Epithelial cell of proximal tubule (primary cell): ENCODE measurements at regions not wholly inside any gene's neighbourhood (a gene's known extent, or its start where the extent isn't known, plus 50 kb on each side); places are given as distances from the start of the nearest gene placed in this dataset.
"Not testable (repeated sequence)": the region's sequence is repeated elsewhere in the genome, so short reads cannot be mapped to it uniquely, and the experiment has no call there.

Experiments
- DNase-seq: peaks from one replicate; pipeline ENCODE4 v3.0.0-alpha.2; 2011; ENCODE audit warnings: low read depth
- H3K4me3 ChIP-seq: 2 replicates; pipeline ENCODE4 v1.5.1; 2011; ENCODE audit warnings: low read depth, mild to moderate bottlenecking, low read length
- TF ChIP-seq, protein P1 (sequence below): conservative IDR thresholded peaks from 2 replicates; pipeline ENCODE4 v1.5.1; 2012; ENCODE audit warnings: low read depth, mild to moderate bottlenecking, low read length

DNA sequence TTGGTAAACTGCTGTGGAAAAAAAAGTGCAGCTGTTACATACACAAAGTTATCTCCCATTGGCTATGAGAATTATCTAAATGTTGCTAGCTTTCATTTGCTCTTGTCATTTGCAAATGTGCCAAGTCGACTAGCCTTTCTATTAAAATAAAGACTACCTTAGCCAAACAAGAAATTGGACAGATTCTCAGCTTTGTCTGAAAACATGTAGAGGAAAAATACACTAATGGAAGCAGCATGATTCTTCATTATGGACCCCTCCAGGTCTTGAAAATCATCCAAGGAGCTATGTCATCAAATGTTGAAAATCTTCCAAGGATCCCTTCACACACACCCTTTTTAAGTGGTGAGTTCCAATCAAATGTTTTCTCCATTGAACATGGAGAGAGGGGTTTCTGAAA is 237.7 kb downstream of the ETV1 start:
- H3K4me3 ChIP-seq = no peak overlapping the region
- TF ChIP-seq, protein P1, sequence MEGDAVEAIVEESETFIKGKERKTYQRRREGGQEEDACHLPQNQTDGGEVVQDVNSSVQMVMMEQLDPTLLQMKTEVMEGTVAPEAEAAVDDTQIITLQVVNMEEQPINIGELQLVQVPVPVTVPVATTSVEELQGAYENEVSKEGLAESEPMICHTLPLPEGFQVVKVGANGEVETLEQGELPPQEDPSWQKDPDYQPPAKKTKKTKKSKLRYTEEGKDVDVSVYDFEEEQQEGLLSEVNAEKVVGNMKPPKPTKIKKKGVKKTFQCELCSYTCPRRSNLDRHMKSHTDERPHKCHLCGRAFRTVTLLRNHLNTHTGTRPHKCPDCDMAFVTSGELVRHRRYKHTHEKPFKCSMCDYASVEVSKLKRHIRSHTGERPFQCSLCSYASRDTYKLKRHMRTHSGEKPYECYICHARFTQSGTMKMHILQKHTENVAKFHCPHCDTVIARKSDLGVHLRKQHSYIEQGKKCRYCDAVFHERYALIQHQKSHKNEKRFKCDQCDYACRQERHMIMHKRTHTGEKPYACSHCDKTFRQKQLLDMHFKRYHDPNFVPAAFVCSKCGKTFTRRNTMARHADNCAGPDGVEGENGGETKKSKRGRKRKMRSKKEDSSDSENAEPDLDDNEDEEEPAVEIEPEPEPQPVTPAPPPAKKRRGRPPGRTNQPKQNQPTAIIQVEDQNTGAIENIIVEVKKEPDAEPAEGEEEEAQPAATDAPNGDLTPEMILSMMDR = no peak
- DNase-seq = no peak

DNA sequence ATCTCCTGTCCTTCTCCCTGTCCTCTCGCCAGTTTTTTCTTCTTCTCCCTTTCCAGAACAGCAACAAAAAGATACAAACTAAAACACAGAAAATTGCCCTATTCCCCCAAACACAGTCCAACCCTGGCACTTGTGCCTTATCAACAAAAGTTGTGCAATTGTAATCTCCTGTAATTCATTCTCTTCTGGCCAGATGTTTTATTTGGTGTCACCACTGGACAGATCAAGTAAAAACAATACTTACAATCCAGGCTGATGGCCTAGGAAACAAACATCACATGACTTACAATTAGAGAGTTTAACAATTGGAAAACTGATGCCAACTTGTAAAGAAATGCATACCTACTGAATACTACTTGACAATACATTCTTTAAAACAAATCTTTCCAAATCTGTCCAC is 231.6 kb downstream of the ETV1 start:
- H3K4me3 ChIP-seq = no peak overlapping the region
- no peak for DNase-seq
- TF ChIP-seq, protein P1 = no peak

DNA sequence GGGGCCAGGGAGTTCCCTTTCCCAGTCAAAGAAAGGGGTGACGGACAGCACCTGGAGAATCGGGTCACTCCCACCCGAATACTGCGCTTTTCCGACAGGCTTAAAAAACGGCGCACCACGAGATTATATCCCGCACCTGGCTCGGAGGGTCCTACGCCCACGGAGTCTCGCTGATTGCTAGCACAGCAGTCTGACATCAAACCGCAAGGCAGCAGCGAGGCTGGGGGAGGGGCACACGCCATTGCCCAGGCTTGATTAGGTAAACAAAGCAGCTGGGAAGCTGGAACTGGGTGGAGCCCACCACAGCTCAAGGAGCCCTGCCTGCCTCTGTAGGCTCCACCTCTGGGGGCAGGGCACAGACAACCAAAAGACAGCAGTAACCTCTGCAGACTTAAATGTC is 223.6 kb downstream of the ETV1 start:
- not testable (repeated sequence) for DNase-seq, H3K4me3 ChIP-seq

DNA sequence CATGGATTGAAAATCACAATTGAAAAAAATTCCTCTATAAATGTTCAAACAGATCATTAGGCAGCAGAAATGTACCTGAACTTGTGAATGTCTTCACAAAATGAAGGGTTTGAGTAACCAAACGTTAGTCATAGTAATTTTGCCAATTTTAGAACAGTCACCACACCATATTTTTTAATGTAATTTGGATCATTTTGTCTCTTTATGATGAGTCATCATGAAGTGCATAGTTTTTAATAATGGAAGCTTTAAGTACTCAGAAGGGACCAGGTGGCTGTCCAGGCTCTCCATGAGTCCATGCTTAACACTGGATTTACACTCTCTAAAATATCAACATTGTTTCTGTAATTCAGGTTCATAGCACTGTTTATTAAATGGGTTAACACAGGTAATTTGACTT is 219.2 kb downstream of the ETV1 start:
- DNase-seq = no peak
- TF ChIP-seq, protein P1 = no peak

DNA sequence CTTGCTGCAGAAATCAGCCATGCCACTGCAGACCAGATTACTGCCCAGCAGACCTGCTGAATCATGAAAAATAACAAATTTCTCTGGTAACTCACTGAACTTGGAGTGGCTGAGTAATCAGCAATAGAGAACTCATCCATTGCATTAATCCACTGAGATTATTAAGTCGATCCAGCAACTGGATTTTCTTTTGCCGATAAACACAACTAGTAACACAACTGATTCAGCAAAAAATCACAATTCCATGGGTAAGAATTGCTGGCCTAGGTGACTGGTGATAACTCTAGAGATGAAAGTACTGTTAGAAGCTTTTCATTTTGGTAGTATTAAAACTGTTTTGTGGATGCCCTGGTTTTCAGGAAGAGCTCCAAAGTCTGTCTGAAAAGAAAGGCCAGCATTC is 214.5 kb downstream of the ETV1 start:
- TF ChIP-seq, protein P1 = no peak

More for the DNA sequence above, 219.2 kb downstream of the ETV1 start:
- H3K4me3 ChIP-seq = no peak overlapping the region

DNA sequence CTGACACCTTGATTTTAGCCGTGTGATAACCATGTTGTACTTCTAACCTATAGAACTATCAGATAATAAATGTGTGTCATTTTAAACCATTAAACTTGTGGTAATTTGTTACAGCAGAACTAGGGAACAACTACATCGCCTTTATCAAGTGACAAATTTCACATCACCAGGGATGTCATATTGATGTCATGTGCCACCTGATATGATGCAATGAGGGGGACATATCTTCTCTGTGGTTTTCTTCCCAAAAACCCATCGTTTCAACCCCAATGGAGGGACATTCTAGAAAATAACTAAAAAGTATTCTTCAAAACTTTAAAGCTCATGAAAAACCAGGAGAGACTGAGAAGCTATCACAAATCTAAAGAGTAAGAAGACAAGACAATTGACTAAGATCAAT is 212.2 kb downstream of the ETV1 start:
- DNase-seq = no peak
- TF ChIP-seq, protein P1 = no peak
- no peak overlapping the region for H3K4me3 ChIP-seq

More for the DNA sequence above, 214.5 kb downstream of the ETV1 start:
- no peak overlapping the region for H3K4me3 ChIP-seq
- no peak for DNase-seq

DNA sequence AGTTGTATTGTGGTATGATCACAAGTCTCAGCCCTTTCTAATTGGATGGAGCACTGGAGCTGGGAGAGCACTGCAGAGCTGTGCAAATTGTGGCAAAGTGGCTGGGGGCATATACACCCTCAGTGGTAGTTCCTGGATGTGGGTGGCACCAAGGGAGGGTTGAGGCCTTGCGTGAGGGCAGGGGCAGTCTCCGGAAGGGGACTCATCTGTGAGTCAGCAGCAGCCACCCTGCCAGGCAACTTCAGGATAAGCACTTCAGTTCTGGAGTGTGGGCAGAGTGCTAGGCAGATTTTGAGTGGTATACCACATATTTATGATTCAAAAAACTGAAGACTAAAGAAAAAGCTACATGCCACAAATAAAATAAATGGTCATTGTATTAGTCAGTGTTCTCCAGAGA is 210.5 kb downstream of the ETV1 start:
- DNase-seq = no peak
- TF ChIP-seq, protein P1 = no peak
- H3K4me3 ChIP-seq = no peak overlapping the region

DNA sequence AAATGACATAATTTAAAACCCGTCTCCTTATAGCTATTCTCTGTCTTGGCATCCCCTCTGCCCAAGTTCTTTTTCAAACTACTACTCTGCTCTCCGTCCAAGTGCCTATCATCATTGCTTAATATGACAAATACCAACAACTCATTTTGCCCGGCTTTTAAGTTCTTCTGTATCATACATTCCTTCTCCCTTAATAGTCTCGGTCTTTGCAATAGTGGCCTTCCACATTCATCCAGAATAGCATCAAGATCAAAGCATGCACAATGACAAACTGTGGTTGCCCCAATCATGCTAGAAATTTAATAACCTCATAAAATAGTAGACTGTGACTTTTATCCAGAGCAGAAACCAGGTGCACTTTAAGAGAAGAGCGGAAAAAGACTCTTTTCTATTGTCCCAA is 198.9 kb downstream of the ETV1 start:
- no peak overlapping the region for H3K4me3 ChIP-seq
- TF ChIP-seq, protein P1 = no peak
- no peak for DNase-seq
